ENCODE measurements at regions not wholly inside any gene's neighbourhood (a gene's known extent, or its start where the extent isn't known, plus 50 kb on each side); places are given as distances from the start of the nearest gene placed in this dataset.
"Not testable (repeated sequence)": the region's sequence is repeated elsewhere in the genome, so short reads cannot be mapped to it uniquely, and the experiment has no call there.

- Histone ChIP-seq H3K4me1 (no peaks in the 10 kb centered on the region), H3K36me3 (no peaks in the 10 kb centered on the region), H3K27ac (replicated peaks) (no peak overlapping the region), H3K27me3 (ENCODE audit: low read depth) (no peaks in the 10 kb centered on the region), H3K9me3 (replicated peaks) (peaks cover 2% of the 10 kb centered on the region), H3K4me3 (no peak overlapping the region)
- TF ChIP-seq CTCF (IDR thresholded peaks at IDR 0.05; ENCODE audit: borderline replicate concordance): no peak
- DNase-seq: no peak
- intact Hi-C loops (cut with micrococcal nuclease): no loop called here
Observed at GRCh38 chr6:103812970-103813369, 1046.7 kb downstream of the HACE1 start.

- H3K27ac ChIP-seq (replicated peaks); H3K36me3 ChIP-seq; intact Hi-C loops (cut with micrococcal nuclease); DNase-seq; H3K4me3 ChIP-seq; H3K4me1 ChIP-seq; H3K27me3 ChIP-seq (ENCODE audit: low read depth); H3K9me3 ChIP-seq (replicated peaks): not testable (repeated sequence)
Observed at GRCh38 chr6:103801901-103802479, 1057.7 kb downstream of the HACE1 start.

GRCh38 chr6:103799971-103800670 lies 1059.6 kb downstream of the HACE1 start:
- H3K9me3 ChIP-seq (replicated peaks): no peaks in the 10 kb centered on the region
- H3K27ac ChIP-seq (replicated peaks): no peak overlapping the region
- no peak for DNase-seq
- intact Hi-C loops (cut with micrococcal nuclease): no loop called here
- H3K4me1 ChIP-seq: no peaks in the 10 kb centered on the region
- no peaks in the 10 kb centered on the region for H3K36me3 ChIP-seq
- H3K4me3 ChIP-seq: no peak overlapping the region
- TF ChIP-seq CTCF (IDR thresholded peaks at IDR 0.05; ENCODE audit: borderline replicate concordance): no peak
- H3K27me3 ChIP-seq (ENCODE audit: low read depth): no peaks in the 10 kb centered on the region

GRCh38 chr6:103798166-103798565 lies 1061.6 kb downstream of the HACE1 start:
- no peak for DNase-seq
- H3K9me3 ChIP-seq (replicated peaks): peaks cover 15% of the 10 kb centered on the region
- intact Hi-C loops (cut with micrococcal nuclease): no loop called here

GRCh38 chr6:103797738-103798137 lies 1062.0 kb downstream of the HACE1 start:
- no peak for DNase-seq
- Histone ChIP-seq H3K27me3 (ENCODE audit: low read depth) (no peaks in the 10 kb centered on the region), H3K27ac (replicated peaks) (no peak overlapping the region), H3K36me3 (no peaks in the 10 kb centered on the region), H3K4me3 (no peak overlapping the region), H3K4me1 (no peaks in the 10 kb centered on the region), H3K9me3 (replicated peaks) (peaks cover 18% of the 10 kb centered on the region)
- peak; percentile 16 for TF ChIP-seq CTCF (IDR thresholded peaks at IDR 0.05; ENCODE audit: borderline replicate concordance)
- intact Hi-C loops (cut with micrococcal nuclease): no loop called here

More at GRCh38 chr6:103798166-103798565, 1061.6 kb downstream of the HACE1 start:
- Histone ChIP-seq H3K4me1 (no peaks in the 10 kb centered on the region), H3K27ac (replicated peaks) (no peak overlapping the region), H3K36me3 (no peaks in the 10 kb centered on the region), H3K4me3 (no peak overlapping the region), H3K27me3 (ENCODE audit: low read depth) (no peaks in the 10 kb centered on the region)
- TF ChIP-seq CTCF (IDR thresholded peaks at IDR 0.05; ENCODE audit: borderline replicate concordance): no peak

- Histone ChIP-seq H3K9me3 (replicated peaks) (peaks cover 18% of the 10 kb centered on the region), H3K27ac (replicated peaks) (no peak overlapping the region), H3K36me3 (no peaks in the 10 kb centered on the region), H3K4me3 (no peak overlapping the region), H3K4me1 (no peaks in the 10 kb centered on the region), H3K27me3 (ENCODE audit: low read depth) (no peaks in the 10 kb centered on the region)
- intact Hi-C loops (cut with micrococcal nuclease): no loop called here
- TF ChIP-seq CTCF (IDR thresholded peaks at IDR 0.05; ENCODE audit: borderline replicate concordance): no peak
- no peak for DNase-seq
Observed at GRCh38 chr6:103791458-103791857, 1068.3 kb downstream of the HACE1 start.

All from left ventricle myocardium inferior (tissue), 1 donor.